ENCODE measurements at regions not wholly inside any gene's neighbourhood (a gene's known extent, or its start where the extent isn't known, plus 50 kb on each side); places are given as distances from the start of the nearest gene placed in this dataset.

- TF ChIP-seq, protein P1, sequence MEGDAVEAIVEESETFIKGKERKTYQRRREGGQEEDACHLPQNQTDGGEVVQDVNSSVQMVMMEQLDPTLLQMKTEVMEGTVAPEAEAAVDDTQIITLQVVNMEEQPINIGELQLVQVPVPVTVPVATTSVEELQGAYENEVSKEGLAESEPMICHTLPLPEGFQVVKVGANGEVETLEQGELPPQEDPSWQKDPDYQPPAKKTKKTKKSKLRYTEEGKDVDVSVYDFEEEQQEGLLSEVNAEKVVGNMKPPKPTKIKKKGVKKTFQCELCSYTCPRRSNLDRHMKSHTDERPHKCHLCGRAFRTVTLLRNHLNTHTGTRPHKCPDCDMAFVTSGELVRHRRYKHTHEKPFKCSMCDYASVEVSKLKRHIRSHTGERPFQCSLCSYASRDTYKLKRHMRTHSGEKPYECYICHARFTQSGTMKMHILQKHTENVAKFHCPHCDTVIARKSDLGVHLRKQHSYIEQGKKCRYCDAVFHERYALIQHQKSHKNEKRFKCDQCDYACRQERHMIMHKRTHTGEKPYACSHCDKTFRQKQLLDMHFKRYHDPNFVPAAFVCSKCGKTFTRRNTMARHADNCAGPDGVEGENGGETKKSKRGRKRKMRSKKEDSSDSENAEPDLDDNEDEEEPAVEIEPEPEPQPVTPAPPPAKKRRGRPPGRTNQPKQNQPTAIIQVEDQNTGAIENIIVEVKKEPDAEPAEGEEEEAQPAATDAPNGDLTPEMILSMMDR (IDR thresholded peaks at IDR 0.05; ENCODE audit: insufficient read depth, low read length, poor library complexity, severe bottlenecking), result no peak
- no peaks in the 10 kb centered on the region; the same call in 1 of the 2 replicates for H3K27me3 ChIP-seq (replicated peaks; ENCODE audit: control insufficient read depth, insufficient read depth, low read length)
- no peak overlapping the region for H3K4me3 ChIP-seq (replicated peaks; ENCODE audit: low read depth, low read length)
- DNase-seq (ENCODE audit: extremely low read depth, insufficient read length), result no peak
- no peaks in the 10 kb centered on the region for H3K36me3 ChIP-seq (ENCODE audit: control insufficient read depth, insufficient read depth, low read length)
Observed at GRCh38 chr3:72200332-72200731, 415.4 kb upstream of the PROK2 start.

GRCh38 chr3:72199530-72199929 lies 414.6 kb upstream of the PROK2 start:
- DNase-seq (ENCODE audit: extremely low read depth, insufficient read length), result no peak
- Histone ChIP-seq H3K36me3 (ENCODE audit: control insufficient read depth, insufficient read depth, low read length) (no peaks in the 10 kb centered on the region), H3K27me3 (replicated peaks; ENCODE audit: control insufficient read depth, insufficient read depth, low read length) (no peaks in the 10 kb centered on the region; the same call in 1 of the 2 replicates), H3K4me3 (replicated peaks; ENCODE audit: low read depth, low read length) (no peak overlapping the region)
- TF ChIP-seq, protein P1 (IDR thresholded peaks at IDR 0.05; ENCODE audit: insufficient read depth, low read length, poor library complexity, severe bottlenecking), result no peak

DNA sequence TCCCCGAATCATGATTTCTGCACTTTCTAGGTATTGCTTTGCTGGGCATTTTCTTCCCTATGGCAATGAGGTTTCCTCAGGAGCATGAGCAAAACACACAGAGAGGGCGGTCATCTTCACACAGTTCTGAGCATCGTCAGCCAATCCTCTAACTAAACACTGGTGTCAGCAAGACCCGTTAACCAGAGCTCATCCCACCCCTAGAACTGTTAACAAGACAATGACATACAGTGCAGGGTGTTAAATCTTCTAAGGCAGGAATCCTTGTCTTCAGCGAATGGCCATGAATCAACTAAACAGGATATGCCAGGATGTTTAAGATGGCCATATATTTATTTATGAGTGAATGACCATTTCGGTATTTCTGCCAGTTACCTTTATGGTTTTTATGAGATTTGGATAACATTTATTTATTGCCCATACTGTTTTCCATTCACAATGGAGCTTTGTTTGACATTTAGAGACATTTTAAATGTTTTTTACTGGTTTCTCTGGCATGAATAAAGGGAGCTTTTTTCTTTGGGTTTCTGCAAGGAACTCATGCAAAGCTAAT lies 411.5 kb upstream of the PROK2 start:
- DNase-seq (ENCODE audit: extremely low read depth, insufficient read length), result no peak
- TF ChIP-seq, protein P1 (IDR thresholded peaks at IDR 0.05; ENCODE audit: insufficient read depth, low read length, poor library complexity, severe bottlenecking), result no peak
- no peaks in the 10 kb centered on the region for H3K36me3 ChIP-seq (ENCODE audit: control insufficient read depth, insufficient read depth, low read length)
- H3K4me3 ChIP-seq (replicated peaks; ENCODE audit: low read depth, low read length), result no peak overlapping the region
- no peaks in the 10 kb centered on the region for H3K27me3 ChIP-seq (replicated peaks; ENCODE audit: control insufficient read depth, insufficient read depth, low read length)

DNA sequence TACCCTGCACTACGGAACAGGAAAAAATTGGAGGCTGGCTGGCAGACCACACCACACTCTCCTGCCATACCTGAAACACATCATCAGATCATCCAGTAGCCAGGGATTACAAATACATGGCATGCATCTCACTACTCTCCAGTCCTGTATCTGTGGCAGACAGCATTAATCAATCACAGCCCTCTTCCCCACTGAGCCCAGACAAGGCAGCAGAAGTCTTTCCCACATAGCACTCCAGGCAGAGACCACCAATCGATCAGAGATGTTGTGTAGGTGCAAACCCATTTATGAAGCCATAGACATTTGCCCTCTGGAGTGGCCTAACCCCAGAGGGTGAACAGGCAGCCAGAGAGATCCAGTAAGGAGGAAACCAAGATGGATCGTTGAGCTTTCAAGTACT lies 410.9 kb upstream of the PROK2 start:
- no peak for DNase-seq (ENCODE audit: extremely low read depth, insufficient read length)
- Histone ChIP-seq H3K27me3 (replicated peaks; ENCODE audit: control insufficient read depth, insufficient read depth, low read length) (no peaks in the 10 kb centered on the region), H3K36me3 (ENCODE audit: control insufficient read depth, insufficient read depth, low read length) (no peaks in the 10 kb centered on the region), H3K4me3 (replicated peaks; ENCODE audit: low read depth, low read length) (no peak overlapping the region)
- TF ChIP-seq, protein P1 (IDR thresholded peaks at IDR 0.05; ENCODE audit: insufficient read depth, low read length, poor library complexity, severe bottlenecking), result no peak

- TF ChIP-seq, protein P1 (IDR thresholded peaks at IDR 0.05; ENCODE audit: insufficient read depth, low read length, poor library complexity, severe bottlenecking), result no peak
- no peak for DNase-seq (ENCODE audit: extremely low read depth, insufficient read length)
- H3K36me3 ChIP-seq (ENCODE audit: control insufficient read depth, insufficient read depth, low read length), result no peaks in the 10 kb centered on the region
Observed at GRCh38 chr3:72194458-72194857, 409.5 kb upstream of the PROK2 start.

More at GRCh38 chr3:72194458-72194857, 409.5 kb upstream of the PROK2 start:
- Histone ChIP-seq H3K27me3 (replicated peaks; ENCODE audit: control insufficient read depth, insufficient read depth, low read length) (no peaks in the 10 kb centered on the region), H3K4me3 (replicated peaks; ENCODE audit: low read depth, low read length) (no peak overlapping the region)
